ENCODE measurements at regions not wholly inside any gene's neighbourhood (a gene's known extent, or its start where the extent isn't known, plus 50 kb on each side); places are given as distances from the start of the nearest gene placed in this dataset.

DNA sequence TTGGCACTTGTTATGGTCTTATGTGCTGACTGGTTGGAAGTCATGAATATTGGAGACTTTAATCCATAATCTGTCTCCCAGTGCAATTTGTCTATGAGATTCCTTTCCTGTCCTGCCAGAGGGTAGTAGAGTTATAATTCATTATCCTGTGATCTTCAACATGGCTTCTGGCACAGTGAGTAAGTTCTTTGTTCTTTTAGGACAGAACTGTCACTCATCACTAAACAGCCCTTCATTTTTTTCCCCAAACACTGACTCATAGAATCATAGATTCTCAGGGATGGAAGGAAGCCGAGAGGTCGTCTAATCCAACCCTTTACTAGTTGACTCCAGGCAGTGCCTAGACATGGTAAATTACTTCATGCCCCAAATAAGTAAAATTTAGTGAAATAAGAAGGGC lies 78.4 kb downstream of the LUZP4 start:
- Histone ChIP-seq H4K20me1 (ENCODE audit: insufficient read depth) (no peaks in the 10 kb centered on the region), H3K4me3 (0 out of 2 replicates have a peak overlapping the region, but pooled peaks have one; percentile 32), H3K36me3 (ENCODE audit: low read depth) (no peaks in the 10 kb centered on the region), H3K4me2 (ENCODE audit: unreplicated experiment) (peak overlapping the region; percentile 42), H3K27ac (peak overlapping the region; percentile 85), H3K27me3 (replicated peaks; ENCODE audit: insufficient read depth) (no peaks in the 10 kb centered on the region), H3K9me3 (ENCODE audit: low read depth) (no peaks in the 10 kb centered on the region), H3K4me1 (ENCODE audit: insufficient read depth) (peaks cover 34% of the 10 kb centered on the region), H3K9me2 (ENCODE audit: insufficient read depth) (no peaks in the 10 kb centered on the region), H2AFZ (no peak overlapping the region), H3K9ac (peak overlapping the region; percentile 54), H3K79me2 (ENCODE audit: insufficient read depth) (no peaks in the 10 kb centered on the region), H3F3A (ENCODE audit: insufficient read depth) (peaks cover 23% of the 10 kb centered on the region)
- peak; percentile 48 for DNase-seq
- 0 to 4% methylated on average over 2 of the region's 2 CpGs for WGBS, 2 experiments (ENCODE audit: low coverage in 1 of 2, low lambda C conversion rate in 2 of 2, missing lambda C conversion rate in 2 of 2)
- in situ Hi-C loops (cut with MboI) = no loop called here
- no peak for TF ChIP-seq EZH2phosphoT487 (IDR thresholded peaks at IDR 0.05; ENCODE audit: insufficient read depth, low read depth)

DNA sequence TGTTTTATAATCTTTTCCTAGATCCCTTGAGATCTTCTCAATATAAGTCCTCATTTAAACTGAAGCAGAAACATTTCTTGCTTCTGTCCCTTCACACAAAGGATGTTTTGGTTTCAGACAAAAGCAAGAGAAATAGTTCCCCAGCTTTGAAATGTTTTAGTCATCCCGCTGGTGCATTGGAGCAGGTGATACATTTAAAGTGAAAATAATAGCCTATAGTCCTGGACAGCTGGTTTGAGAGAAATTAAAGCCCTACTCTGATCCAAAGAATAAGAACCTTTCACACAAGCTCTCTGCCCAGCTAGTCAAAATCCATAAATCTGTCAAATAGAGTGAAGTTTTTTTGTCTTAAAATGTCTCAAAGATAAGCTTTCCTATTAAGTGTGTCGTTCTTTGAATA lies 79.4 kb downstream of the LUZP4 start:
- H3K27me3 ChIP-seq (replicated peaks; ENCODE audit: insufficient read depth) = no peaks in the 10 kb centered on the region
- no peak overlapping the region for H3K9ac ChIP-seq
- H3K4me1 ChIP-seq (ENCODE audit: insufficient read depth) = peaks cover 34% of the 10 kb centered on the region
- no peaks in the 10 kb centered on the region for H3K79me2 ChIP-seq (ENCODE audit: insufficient read depth)
- WGBS, 2 experiments (ENCODE audit: low coverage in 1 of 2, low lambda C conversion rate in 2 of 2, missing lambda C conversion rate in 2 of 2) = 98 to 100% methylated on average over 2 of the region's 2 CpGs
- no peak for DNase-seq
- peaks cover 23% of the 10 kb centered on the region for H3F3A ChIP-seq (ENCODE audit: insufficient read depth)
- H3K9me3 ChIP-seq (ENCODE audit: low read depth) = no peaks in the 10 kb centered on the region
- TF ChIP-seq EZH2 (IDR thresholded peaks at IDR 0.05; ENCODE audit: insufficient read depth, poor library complexity, severe bottlenecking) (no peak), EZH2phosphoT487 (IDR thresholded peaks at IDR 0.05; ENCODE audit: insufficient read depth, low read depth) (no peak)
- no peaks in the 10 kb centered on the region for H3K9me2 ChIP-seq (ENCODE audit: insufficient read depth)
- in situ Hi-C loops (cut with MboI) = no loop called here
- no peak overlapping the region for H3K4me3 ChIP-seq
- H3K27ac ChIP-seq = no peak overlapping the region
- no peaks in the 10 kb centered on the region for H4K20me1 ChIP-seq (ENCODE audit: insufficient read depth)
- H3K36me3 ChIP-seq (ENCODE audit: low read depth) = no peaks in the 10 kb centered on the region
- H3K4me2 ChIP-seq (ENCODE audit: unreplicated experiment) = no peak overlapping the region
- no peak overlapping the region for H2AFZ ChIP-seq

DNA sequence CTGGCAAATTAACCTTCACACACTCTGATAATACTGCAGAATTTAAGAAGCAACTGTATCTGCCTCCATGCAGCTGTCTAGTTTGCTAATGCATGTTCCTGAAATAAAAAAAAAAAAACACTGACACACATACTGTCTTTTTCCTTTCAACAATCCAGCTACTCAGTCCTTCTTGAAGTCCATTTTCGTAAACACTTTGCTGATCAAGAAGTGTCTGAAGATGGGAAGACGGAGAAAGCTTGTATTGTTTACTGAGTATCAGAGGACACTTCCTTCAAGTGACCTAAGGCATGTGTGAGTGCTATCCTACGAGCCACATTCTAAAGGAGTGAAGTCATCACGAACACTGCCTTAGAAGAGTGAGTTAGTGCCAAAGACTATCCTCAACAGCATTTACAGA lies 82.6 kb downstream of the LUZP4 start:
- 2% methylated on average over 4 of the region's 4 CpGs for WGBS, 2 experiments (ENCODE audit: low coverage in 1 of 2, low lambda C conversion rate in 2 of 2, missing lambda C conversion rate in 2 of 2)
- Histone ChIP-seq H3K9me3 (ENCODE audit: low read depth) (no peaks in the 10 kb centered on the region), H3K79me2 (ENCODE audit: insufficient read depth) (no peaks in the 10 kb centered on the region), H3K4me2 (ENCODE audit: unreplicated experiment) (peak overlapping the region; percentile 59), H3K27ac (peak overlapping the region; percentile 46), H2AFZ (peak overlapping the region; percentile 63), H3F3A (ENCODE audit: insufficient read depth) (peaks cover 18% of the 10 kb centered on the region), H3K9ac (peak overlapping the region; percentile 3; the same call in 1 of the 2 replicates), H3K4me1 (ENCODE audit: insufficient read depth) (peaks cover 27% of the 10 kb centered on the region), H3K9me2 (ENCODE audit: insufficient read depth) (no peaks in the 10 kb centered on the region), H4K20me1 (ENCODE audit: insufficient read depth) (no peaks in the 10 kb centered on the region), H3K27me3 (replicated peaks; ENCODE audit: insufficient read depth) (no peaks in the 10 kb centered on the region), H3K36me3 (ENCODE audit: low read depth) (no peaks in the 10 kb centered on the region), H3K4me3 (peak overlapping the region; percentile 40; the same call in 1 of the 2 replicates)
- TF ChIP-seq EZH2 (IDR thresholded peaks at IDR 0.05; ENCODE audit: insufficient read depth, poor library complexity, severe bottlenecking) (no peak), EZH2phosphoT487 (IDR thresholded peaks at IDR 0.05; ENCODE audit: insufficient read depth, low read depth) (no peak)
- in situ Hi-C loops (cut with MboI) = no loop called here
- peak; percentile 74 for DNase-seq

DNA sequence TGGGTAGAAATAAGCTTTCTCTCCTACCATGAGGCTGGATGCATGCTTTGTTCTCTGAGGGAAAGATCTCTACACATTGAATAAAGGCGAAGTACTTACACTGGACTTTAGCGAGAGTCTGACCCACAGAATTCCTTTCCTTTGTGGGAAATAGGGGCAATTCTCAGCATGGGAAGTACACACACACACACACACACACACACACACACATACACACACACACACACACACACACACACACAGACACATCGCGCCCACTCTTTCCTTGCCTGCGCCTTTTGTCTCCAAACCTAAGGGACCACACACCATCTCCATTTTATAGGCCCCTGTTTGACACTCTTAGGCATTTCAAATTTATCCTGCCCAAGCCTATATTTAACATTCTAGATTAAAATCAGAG lies 83.8 kb downstream of the LUZP4 start:
- Histone ChIP-seq H2AFZ (no peak overlapping the region), H3K79me2 (ENCODE audit: insufficient read depth) (no peaks in the 10 kb centered on the region), H3K27me3 (replicated peaks; ENCODE audit: insufficient read depth) (no peaks in the 10 kb centered on the region), H3F3A (ENCODE audit: insufficient read depth) (peaks cover 11% of the 10 kb centered on the region; the same call in 1 of the 2 replicates), H3K4me1 (ENCODE audit: insufficient read depth) (peaks cover 17% of the 10 kb centered on the region), H3K4me2 (ENCODE audit: unreplicated experiment) (no peak overlapping the region), H3K9ac (no peak overlapping the region), H3K9me2 (ENCODE audit: insufficient read depth) (no peaks in the 10 kb centered on the region), H3K9me3 (ENCODE audit: low read depth) (no peaks in the 10 kb centered on the region), H4K20me1 (ENCODE audit: insufficient read depth) (no peaks in the 10 kb centered on the region), H3K4me3 (no peak overlapping the region), H3K27ac (no peak overlapping the region), H3K36me3 (ENCODE audit: low read depth) (no peaks in the 10 kb centered on the region)
- in situ Hi-C loops (cut with MboI) = no loop called here
- 93 to 98% methylated on average over 5 of the region's 5 CpGs for WGBS, 2 experiments (ENCODE audit: low coverage in 1 of 2, low lambda C conversion rate in 2 of 2, missing lambda C conversion rate in 2 of 2)
- no peak for DNase-seq
- TF ChIP-seq EZH2phosphoT487 (IDR thresholded peaks at IDR 0.05; ENCODE audit: insufficient read depth, low read depth) (no peak), EZH2 (IDR thresholded peaks at IDR 0.05; ENCODE audit: insufficient read depth, poor library complexity, severe bottlenecking) (no peak)

DNA sequence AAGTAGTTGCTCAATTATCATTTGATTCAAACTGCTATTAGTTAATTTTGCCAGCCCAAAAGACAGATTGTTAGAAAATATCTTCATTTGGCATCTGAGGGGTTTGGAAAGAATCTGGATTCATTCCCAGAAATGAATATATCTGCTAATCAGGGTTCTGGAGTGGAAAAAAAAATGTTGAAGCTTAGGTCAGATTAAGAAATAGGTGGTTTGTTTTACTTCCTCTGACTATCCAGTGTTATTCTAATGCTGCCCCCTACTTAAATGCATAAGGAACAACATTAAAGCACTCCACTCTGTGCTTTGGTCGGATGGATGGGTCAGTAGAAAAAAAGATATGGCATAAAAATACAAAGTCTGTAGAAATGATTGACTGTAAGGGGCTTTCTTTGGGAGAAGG lies 89.0 kb downstream of the LUZP4 start:
- H2AFZ ChIP-seq = no peak overlapping the region
- H3K9ac ChIP-seq = no peak overlapping the region
- no peaks in the 10 kb centered on the region for H3K9me3 ChIP-seq (ENCODE audit: low read depth)
- 84 to 88% methylated on average over 1 of the region's 1 CpG for WGBS, 2 experiments (ENCODE audit: low coverage in 1 of 2, low lambda C conversion rate in 2 of 2, missing lambda C conversion rate in 2 of 2)
- H3F3A ChIP-seq (ENCODE audit: insufficient read depth) = no peaks in the 10 kb centered on the region
- no peaks in the 10 kb centered on the region for H3K79me2 ChIP-seq (ENCODE audit: insufficient read depth)
- H3K4me1 ChIP-seq (ENCODE audit: insufficient read depth) = peaks cover 3% of the 10 kb centered on the region; the same call in 1 of the 2 replicates
- no peaks in the 10 kb centered on the region for H4K20me1 ChIP-seq (ENCODE audit: insufficient read depth)
- no peaks in the 10 kb centered on the region for H3K9me2 ChIP-seq (ENCODE audit: insufficient read depth)
- H3K4me2 ChIP-seq (ENCODE audit: unreplicated experiment) = no peak overlapping the region
- DNase-seq = peak; percentile 57
- no peaks in the 10 kb centered on the region for H3K36me3 ChIP-seq (ENCODE audit: low read depth)
- no peaks in the 10 kb centered on the region for H3K27me3 ChIP-seq (replicated peaks; ENCODE audit: insufficient read depth)
- in situ Hi-C loops (cut with MboI) = no loop called here
- TF ChIP-seq EZH2 (IDR thresholded peaks at IDR 0.05; ENCODE audit: insufficient read depth, poor library complexity, severe bottlenecking) = no peak
- TF ChIP-seq EZH2phosphoT487 (IDR thresholded peaks at IDR 0.05; ENCODE audit: insufficient read depth, low read depth) = no peak
- no peak overlapping the region for H3K4me3 ChIP-seq
- H3K27ac ChIP-seq = no peak overlapping the region

All from GM23248 (cell line).